ENCODE measurements at regions not wholly inside any gene's neighbourhood (a gene's known extent, or its start where the extent isn't known, plus 50 kb on each side); places are given as distances from the start of the nearest gene placed in this dataset.

- TF ChIP-seq CTCF (conservative IDR thresholded peaks at IDR 0.05; ENCODE audit: low read length) (no peak), EZH2phosphoT487 (IDR thresholded peaks at IDR 0.05; ENCODE audit: borderline replicate concordance, low read depth, low read length) (no peak)
Measured at GRCh38 chr7:56213574-56213973, 97.4 kb upstream of the NUPR2 start.

Measured in OCI-LY7 (cell line).